ENCODE measurements at regions not wholly inside any gene's neighbourhood (a gene's known extent, or its start where the extent isn't known, plus 50 kb on each side); places are given as distances from the start of the nearest gene placed in this dataset.

DNA sequence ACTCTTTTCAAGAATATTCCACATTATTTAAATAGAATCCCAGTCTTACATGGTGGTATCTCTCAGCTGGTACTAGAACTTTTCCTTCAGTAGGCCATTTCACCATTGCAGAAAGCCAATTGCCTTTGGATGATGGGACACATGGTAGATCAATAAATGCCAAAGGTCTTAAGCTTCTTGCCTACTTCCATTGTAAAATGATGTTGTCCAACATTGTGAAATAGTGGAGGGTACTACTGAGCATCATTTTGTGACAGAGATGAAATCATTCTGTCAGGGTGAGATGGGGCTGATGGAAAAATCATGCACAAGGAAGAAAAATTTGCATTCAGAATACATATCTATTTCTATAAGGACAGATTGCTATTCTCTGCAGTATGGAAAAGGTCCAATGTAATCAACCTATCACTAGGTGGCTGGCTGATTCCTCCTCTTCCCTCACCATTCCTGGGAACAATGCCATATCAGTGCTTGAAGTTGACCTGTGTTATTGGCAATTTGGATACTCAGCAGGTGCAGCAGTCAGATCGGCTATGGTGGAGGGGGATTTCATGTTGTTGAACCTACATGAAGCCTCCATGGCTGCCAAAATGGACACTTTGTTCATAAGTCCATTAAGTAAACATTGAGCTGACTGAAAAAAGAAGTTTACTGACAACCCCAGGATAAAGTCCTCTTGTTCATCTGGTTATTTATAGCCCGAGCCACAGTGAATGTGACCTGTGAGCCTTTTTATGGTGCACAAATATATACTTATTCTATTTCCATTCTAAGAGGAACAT, 596.9 kb upstream of the ARPP21 start:
- H3K4me3 Mint-ChIP-seq = no peak overlapping the region
- no peaks in the 10 kb centered on the region for H3K4me1 Mint-ChIP-seq
- no peaks in the 10 kb centered on the region for H3K27me3 Mint-ChIP-seq
- H3K36me3 Mint-ChIP-seq = no peaks in the 10 kb centered on the region
- peaks cover 0 to 2% (median 0%) of the 10 kb centered on the region in 3 donors for H3K9me3 Mint-ChIP-seq
- H3K27ac Mint-ChIP-seq = no peak overlapping the region

DNA sequence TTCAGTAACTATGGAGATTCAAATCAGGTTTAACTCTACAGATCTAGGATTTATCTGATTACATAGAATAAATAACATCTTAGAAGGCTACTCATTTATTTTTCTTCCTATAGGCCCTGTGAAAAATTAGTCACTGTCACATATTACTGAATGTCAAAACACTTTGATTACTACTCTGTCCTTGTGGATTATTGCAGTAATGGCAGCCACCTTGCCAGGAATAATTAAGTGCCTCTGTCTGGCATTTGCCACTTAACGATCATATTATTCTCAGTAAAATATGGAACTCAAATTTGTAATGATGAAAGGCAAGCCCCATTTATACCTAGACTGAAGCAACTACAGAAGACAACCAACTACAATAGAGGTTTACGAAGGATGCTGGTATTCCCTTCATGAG, 596.3 kb upstream of the ARPP21 start:
- Mint-ChIP-seq H3K4me3 (no peak overlapping the region), H3K9me3 (peaks cover 0 to 2% (median 0%) of the 10 kb centered on the region in 3 donors), H3K27ac (no peak overlapping the region), H3K36me3 (no peaks in the 10 kb centered on the region), H3K4me1 (no peaks in the 10 kb centered on the region), H3K27me3 (no peaks in the 10 kb centered on the region)

GRCh38 chr3:35044190-35044589, 595.1 kb upstream of the ARPP21 start:
- Mint-ChIP-seq H3K27ac (no peak overlapping the region), H3K4me3 (no peak overlapping the region), H3K9me3 (no peaks in the 10 kb centered on the region), H3K27me3 (no peaks in the 10 kb centered on the region), H3K36me3 (no peaks in the 10 kb centered on the region), H3K4me1 (no peaks in the 10 kb centered on the region)

- Mint-ChIP-seq H3K27ac (no peak overlapping the region), H3K36me3 (no peaks in the 10 kb centered on the region), H3K27me3 (no peaks in the 10 kb centered on the region), H3K4me3 (no peak overlapping the region), H3K4me1 (no peaks in the 10 kb centered on the region), H3K9me3 (no peaks in the 10 kb centered on the region)
These were observed 594.2 kb upstream of the ARPP21 start for GRCh38 chr3:35045118-35045517.

- Mint-ChIP-seq H3K4me1 (no peaks in the 10 kb centered on the region), H3K9me3 (peaks cover 5 to 8% (median 6%) of the 10 kb centered on the region in 3 donors), H3K27ac (no peak overlapping the region), H3K4me3 (no peak overlapping the region), H3K27me3 (no peaks in the 10 kb centered on the region), H3K36me3 (no peaks in the 10 kb centered on the region)
These were observed 574.6 kb upstream of the ARPP21 start for GRCh38 chr3:35064761-35065160.

- H3K9me3 Mint-ChIP-seq = peaks cover 5 to 8% (median 6%) of the 10 kb centered on the region in 3 donors
- H3K36me3 Mint-ChIP-seq = no peaks in the 10 kb centered on the region
- no peaks in the 10 kb centered on the region for H3K27me3 Mint-ChIP-seq
- H3K4me3 Mint-ChIP-seq = no peak overlapping the region
- H3K27ac Mint-ChIP-seq = no peak overlapping the region
- no peaks in the 10 kb centered on the region for H3K4me1 Mint-ChIP-seq
These were observed 573.4 kb upstream of the ARPP21 start for GRCh38 chr3:35065891-35066290.

DNA sequence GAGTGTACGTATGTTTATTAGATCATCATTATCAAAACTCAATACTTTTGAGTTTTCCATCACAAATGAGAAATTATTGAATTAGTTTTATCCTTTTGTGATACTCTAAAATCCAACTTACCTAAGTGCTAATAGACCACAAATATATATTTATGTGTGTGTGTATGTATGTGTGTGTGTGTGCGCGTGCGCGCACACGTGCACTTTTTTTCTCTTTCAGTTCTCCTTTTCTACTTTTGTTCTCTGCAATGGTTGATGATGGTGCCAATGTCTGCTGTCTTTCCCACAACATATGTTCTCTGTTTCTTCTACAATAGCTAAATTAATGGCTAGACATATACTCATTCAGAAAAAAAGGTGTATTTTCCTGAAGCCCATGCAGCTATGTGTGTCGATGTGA, 571.6 kb upstream of the ARPP21 start:
- Mint-ChIP-seq H3K4me1 (no peaks in the 10 kb centered on the region), H3K9me3 (peaks cover 5 to 10% (median 6%) of the 10 kb centered on the region in 3 donors), H3K27ac (no peak overlapping the region), H3K4me3 (no peak overlapping the region), H3K27me3 (no peaks in the 10 kb centered on the region), H3K36me3 (no peaks in the 10 kb centered on the region)

DNA sequence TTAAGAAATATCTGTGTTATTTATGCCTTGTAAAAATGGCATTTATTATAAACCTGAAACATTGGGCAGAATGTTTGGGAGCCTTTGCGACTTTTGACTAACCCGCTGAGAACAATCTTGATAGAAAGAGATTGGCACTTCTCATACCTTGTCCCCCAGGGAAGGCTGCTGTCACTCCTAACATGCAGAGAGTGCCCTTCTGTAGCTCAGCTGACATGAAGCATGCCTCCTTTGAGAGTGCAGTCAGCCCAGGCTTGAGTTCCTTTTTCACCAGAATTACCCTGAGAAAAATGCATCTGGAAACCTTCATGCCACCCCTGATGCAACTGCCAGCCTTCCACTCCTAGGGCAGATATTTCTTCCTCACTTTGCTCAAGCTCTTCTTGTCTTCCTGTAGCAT, 569.2 kb upstream of the ARPP21 start:
- no peak overlapping the region for H3K4me3 Mint-ChIP-seq
- peaks cover 5 to 10% (median 6%) of the 10 kb centered on the region in 3 donors for H3K9me3 Mint-ChIP-seq
- H3K36me3 Mint-ChIP-seq = no peaks in the 10 kb centered on the region
- H3K4me1 Mint-ChIP-seq = no peaks in the 10 kb centered on the region
- no peak overlapping the region for H3K27ac Mint-ChIP-seq
- no peaks in the 10 kb centered on the region for H3K27me3 Mint-ChIP-seq

DNA sequence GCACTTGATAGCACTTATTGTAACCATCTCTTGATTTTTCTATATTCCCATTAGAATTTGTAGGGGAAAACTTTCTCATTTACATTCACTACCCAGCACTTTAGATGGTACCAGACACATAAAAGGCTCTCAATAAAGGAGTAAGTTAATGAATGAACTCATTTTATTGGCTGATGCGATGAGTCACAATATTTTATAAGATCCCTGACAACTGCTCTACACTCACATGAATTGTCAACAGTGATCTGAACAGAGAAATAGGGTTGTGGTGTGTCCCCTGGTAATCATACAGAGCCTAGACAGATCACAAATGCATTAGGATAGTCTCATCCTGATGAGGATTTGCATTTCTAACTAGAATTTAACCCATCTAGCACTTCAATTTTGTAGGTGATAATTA, 567.6 kb upstream of the ARPP21 start:
- Mint-ChIP-seq H3K9me3 (peaks cover 5 to 6% (median 6%) of the 10 kb centered on the region in 3 donors), H3K27me3 (no peaks in the 10 kb centered on the region), H3K4me1 (no peaks in the 10 kb centered on the region), H3K4me3 (no peak overlapping the region), H3K27ac (no peak overlapping the region), H3K36me3 (no peaks in the 10 kb centered on the region)

DNA sequence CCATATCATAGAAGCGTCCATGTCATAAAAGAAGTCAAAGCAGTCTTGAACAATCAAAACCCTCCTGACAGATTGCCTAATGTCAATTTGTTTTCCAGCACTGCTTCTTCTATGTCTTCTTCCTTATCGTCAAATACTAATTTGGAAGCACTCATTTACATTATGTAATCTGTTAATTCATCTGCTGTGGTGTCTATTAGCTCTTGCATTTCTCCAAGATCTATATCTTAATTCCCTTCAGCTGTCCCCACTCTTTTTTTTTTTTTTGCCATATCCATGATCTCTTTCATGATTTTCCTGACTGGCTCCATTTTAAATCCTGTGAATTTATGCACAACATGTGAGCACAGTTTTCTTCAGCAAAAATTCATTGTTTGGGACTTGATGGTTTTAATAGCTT, 560.5 kb upstream of the ARPP21 start:
- no peak overlapping the region for H3K27ac Mint-ChIP-seq
- no peak overlapping the region for H3K4me3 Mint-ChIP-seq
- no peaks in the 10 kb centered on the region for H3K4me1 Mint-ChIP-seq
- H3K9me3 Mint-ChIP-seq = peaks cover 0 to 11% (median 5%) of the 10 kb centered on the region in 3 donors
- H3K27me3 Mint-ChIP-seq = no peaks in the 10 kb centered on the region
- no peaks in the 10 kb centered on the region for H3K36me3 Mint-ChIP-seq

- Mint-ChIP-seq H3K36me3 (no peaks in the 10 kb centered on the region), H3K27ac (no peak overlapping the region), H3K4me3 (no peak overlapping the region), H3K27me3 (no peaks in the 10 kb centered on the region), H3K9me3 (peaks cover 0 to 11% (median 5%) of the 10 kb centered on the region in 3 donors), H3K4me1 (no peaks in the 10 kb centered on the region)
These were observed 559.9 kb upstream of the ARPP21 start for GRCh38 chr3:35079403-35079802.

DNA sequence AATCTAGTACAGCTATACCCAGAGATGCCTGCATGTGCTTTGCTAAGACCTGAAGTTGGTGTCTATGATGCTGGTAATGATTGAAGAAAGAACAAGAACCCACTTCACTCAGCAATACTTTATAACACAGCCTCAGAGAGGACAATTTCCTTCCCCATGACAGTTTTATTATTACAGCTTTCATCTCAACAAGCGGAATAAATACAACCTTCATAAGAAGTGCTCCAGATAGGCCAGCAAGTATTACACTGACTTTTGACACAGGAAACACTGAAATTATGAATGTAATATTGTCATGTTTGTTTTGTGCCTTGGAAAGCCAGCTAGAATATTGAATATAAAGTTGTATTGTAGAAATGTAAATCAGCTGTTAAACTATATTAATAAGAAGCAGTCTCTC, 557.4 kb upstream of the ARPP21 start:
- Mint-ChIP-seq H3K9me3 (peaks cover 0 to 11% (median 5%) of the 10 kb centered on the region in 3 donors), H3K36me3 (no peaks in the 10 kb centered on the region)

GRCh38 chr3:35088943-35089342, 550.4 kb upstream of the ARPP21 start:
- Mint-ChIP-seq H3K9me3 (peaks cover 3 to 34% (median 11%) of the 10 kb centered on the region in 3 donors), H3K27me3 (no peaks in the 10 kb centered on the region), H3K36me3 (no peaks in the 10 kb centered on the region), H3K4me1 (no peaks in the 10 kb centered on the region), H3K4me3 (no peak overlapping the region), H3K27ac (no peak overlapping the region)

More for the DNA sequence above, 557.4 kb upstream of the ARPP21 start:
- H3K27me3 Mint-ChIP-seq = no peaks in the 10 kb centered on the region
- H3K27ac Mint-ChIP-seq = no peak overlapping the region
- no peaks in the 10 kb centered on the region for H3K4me1 Mint-ChIP-seq
- H3K4me3 Mint-ChIP-seq = no peak overlapping the region

GRCh38 chr3:35114686-35115085, 524.6 kb upstream of the ARPP21 start:
- Mint-ChIP-seq H3K27me3 (no peaks in the 10 kb centered on the region), H3K9me3 (peaks cover 2 to 5% (median 3%) of the 10 kb centered on the region in 3 donors), H3K4me1 (no peaks in the 10 kb centered on the region), H3K36me3 (peaks cover 3% of the 10 kb centered on the region), H3K27ac (no peak overlapping the region), H3K4me3 (no peak overlapping the region)

DNA sequence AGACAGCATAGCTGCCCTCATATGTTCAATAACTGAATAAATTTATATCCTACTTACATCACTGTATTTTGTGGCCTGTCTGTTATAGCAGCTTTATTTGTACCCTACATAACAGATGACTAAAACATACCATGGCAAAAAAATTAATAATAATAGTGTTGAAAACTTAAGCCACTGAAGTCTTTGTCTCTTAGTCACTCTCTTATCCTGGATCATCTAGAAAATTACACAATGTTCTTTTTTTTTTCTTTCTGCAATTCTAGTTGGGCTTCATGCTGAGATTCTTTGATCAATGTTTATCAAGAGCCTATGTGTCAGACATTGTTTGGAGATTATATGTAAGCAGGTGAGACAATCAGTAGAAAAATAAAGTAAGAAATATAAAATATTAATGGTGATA, 519.3 kb upstream of the ARPP21 start:
- no peaks in the 10 kb centered on the region for H3K27me3 Mint-ChIP-seq
- H3K4me1 Mint-ChIP-seq = no peaks in the 10 kb centered on the region
- peaks cover 0 to 2% (median 1%) of the 10 kb centered on the region in 3 donors for H3K9me3 Mint-ChIP-seq
- H3K4me3 Mint-ChIP-seq = no peak overlapping the region
- H3K27ac Mint-ChIP-seq = no peak overlapping the region
- peaks cover 3% of the 10 kb centered on the region for H3K36me3 Mint-ChIP-seq

- Mint-ChIP-seq H3K4me1 (no peaks in the 10 kb centered on the region), H3K4me3 (no peak overlapping the region), H3K9me3 (peaks cover 4 to 8% (median 5%) of the 10 kb centered on the region in 3 donors), H3K27me3 (no peaks in the 10 kb centered on the region), H3K36me3 (no peaks in the 10 kb centered on the region), H3K27ac (no peak overlapping the region)
These were observed 501.7 kb upstream of the ARPP21 start for GRCh38 chr3:35137612-35138011.

All from IgD-negative memory B cell (primary cell).